Right renal pelvis (tissue), 4 donors: ENCODE measurements at regions not wholly inside any gene's neighbourhood (a gene's known extent, or its start where the extent isn't known, plus 50 kb on each side); places are given as distances from the start of the nearest gene placed in this dataset.

Experiments used
- DNase-seq, 4 donors: peaks; one replicate each; pipeline ENCODE4 v3.0.0-alpha.2; 2013; ENCODE audit warnings: low read depth in 4 of 4, low spot score in 3 of 4, missing footprints in 1 of 4

GRCh38 chr9:84123648-84124406 lies 143.2 kb downstream of the RMI1 start:
- DNase-seq: no peak

- no peak for DNase-seq
Measured at GRCh38 chr9:84125046-84125445, 144.4 kb downstream of the RMI1 start.

- DNase-seq: no peak
Measured at GRCh38 chr9:84129529-84129928, 148.9 kb downstream of the RMI1 start.

GRCh38 chr9:84136119-84136868 lies 155.7 kb downstream of the RMI1 start:
- DNase-seq: no peak

GRCh38 chr9:84137968-84138367 lies 157.4 kb downstream of the RMI1 start:
- DNase-seq: no peak

- no peak for DNase-seq
Measured at GRCh38 chr9:84138541-84138940, 157.9 kb downstream of the RMI1 start.

- DNase-seq: no peak
Measured at GRCh38 chr9:84139296-84140070, 158.9 kb downstream of the RMI1 start.

GRCh38 chr9:84140535-84141101 lies 160.0 kb downstream of the RMI1 start:
- no peak for DNase-seq

GRCh38 chr9:84141741-84142370 lies 161.3 kb downstream of the RMI1 start:
- no peak for DNase-seq

- no peak for DNase-seq
Measured at GRCh38 chr9:84145031-84145430, 164.4 kb downstream of the RMI1 start.

GRCh38 chr9:84145780-84146179 lies 165.2 kb downstream of the RMI1 start:
- no peak for DNase-seq

- DNase-seq: no peak
Measured at GRCh38 chr9:84146893-84147710, 166.5 kb downstream of the RMI1 start.

- DNase-seq: no peak
Measured at GRCh38 chr9:84151236-84151635, 170.6 kb downstream of the RMI1 start.

GRCh38 chr9:84151640-84152039 lies 171.0 kb downstream of the RMI1 start:
- DNase-seq: no peak

GRCh38 chr9:84152204-84152603 lies 171.6 kb downstream of the RMI1 start:
- DNase-seq: no peak

- DNase-seq: no peak
Measured at GRCh38 chr9:84153885-84154284, 173.3 kb downstream of the RMI1 start.

GRCh38 chr9:84154320-84154719 lies 173.7 kb downstream of the RMI1 start:
- DNase-seq: no peak

GRCh38 chr9:84163052-84163650 lies 177.4 kb downstream of the SLC28A3 start:
- DNase-seq: no peak

GRCh38 chr9:84166891-84167290 lies 173.7 kb downstream of the SLC28A3 start:
- no peak for DNase-seq
